ENCODE measurements at regions not wholly inside any gene's neighbourhood (a gene's known extent, or its start where the extent isn't known, plus 50 kb on each side); places are given as distances from the start of the nearest gene placed in this dataset.
A peak's percentile ranks its signal among the peaks of the same experiment; 100 is the strongest.

DNA sequence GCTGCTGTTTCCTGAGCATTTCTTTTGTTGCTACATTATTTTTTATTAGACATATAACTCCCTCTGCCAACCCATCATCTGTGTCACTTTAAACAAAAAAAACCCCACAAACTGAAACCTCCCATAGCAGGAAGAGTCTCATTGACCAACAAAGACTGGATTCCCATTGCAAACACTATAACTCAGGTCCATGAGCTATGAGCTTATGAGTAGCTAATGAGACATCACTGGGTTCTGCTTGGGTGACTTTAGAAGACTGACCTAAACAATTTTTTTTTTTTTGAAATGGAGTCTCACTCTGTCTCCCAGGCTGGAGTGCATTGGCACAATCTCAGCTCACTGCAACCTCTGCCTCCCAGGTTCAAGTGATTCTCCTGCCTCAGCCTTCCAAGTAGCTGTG is 212.8 kb downstream of the LTN1 start:
- Histone ChIP-seq H3K27ac (no peak overlapping the region), H3K4me3 (no peak overlapping the region), H3K27me3 (no peaks in the 10 kb centered on the region), H3K9me3 (no peaks in the 10 kb centered on the region), H3K4me1 (no peaks in the 10 kb centered on the region), H3K36me3 (no peaks in the 10 kb centered on the region)
- no peak for DNase-seq
- TF ChIP-seq, protein P1, sequence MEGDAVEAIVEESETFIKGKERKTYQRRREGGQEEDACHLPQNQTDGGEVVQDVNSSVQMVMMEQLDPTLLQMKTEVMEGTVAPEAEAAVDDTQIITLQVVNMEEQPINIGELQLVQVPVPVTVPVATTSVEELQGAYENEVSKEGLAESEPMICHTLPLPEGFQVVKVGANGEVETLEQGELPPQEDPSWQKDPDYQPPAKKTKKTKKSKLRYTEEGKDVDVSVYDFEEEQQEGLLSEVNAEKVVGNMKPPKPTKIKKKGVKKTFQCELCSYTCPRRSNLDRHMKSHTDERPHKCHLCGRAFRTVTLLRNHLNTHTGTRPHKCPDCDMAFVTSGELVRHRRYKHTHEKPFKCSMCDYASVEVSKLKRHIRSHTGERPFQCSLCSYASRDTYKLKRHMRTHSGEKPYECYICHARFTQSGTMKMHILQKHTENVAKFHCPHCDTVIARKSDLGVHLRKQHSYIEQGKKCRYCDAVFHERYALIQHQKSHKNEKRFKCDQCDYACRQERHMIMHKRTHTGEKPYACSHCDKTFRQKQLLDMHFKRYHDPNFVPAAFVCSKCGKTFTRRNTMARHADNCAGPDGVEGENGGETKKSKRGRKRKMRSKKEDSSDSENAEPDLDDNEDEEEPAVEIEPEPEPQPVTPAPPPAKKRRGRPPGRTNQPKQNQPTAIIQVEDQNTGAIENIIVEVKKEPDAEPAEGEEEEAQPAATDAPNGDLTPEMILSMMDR (IDR thresholded peaks at IDR 0.05): no peak
- no peak for TF ChIP-seq POLR2A (IDR thresholded peaks at IDR 0.05)

DNA sequence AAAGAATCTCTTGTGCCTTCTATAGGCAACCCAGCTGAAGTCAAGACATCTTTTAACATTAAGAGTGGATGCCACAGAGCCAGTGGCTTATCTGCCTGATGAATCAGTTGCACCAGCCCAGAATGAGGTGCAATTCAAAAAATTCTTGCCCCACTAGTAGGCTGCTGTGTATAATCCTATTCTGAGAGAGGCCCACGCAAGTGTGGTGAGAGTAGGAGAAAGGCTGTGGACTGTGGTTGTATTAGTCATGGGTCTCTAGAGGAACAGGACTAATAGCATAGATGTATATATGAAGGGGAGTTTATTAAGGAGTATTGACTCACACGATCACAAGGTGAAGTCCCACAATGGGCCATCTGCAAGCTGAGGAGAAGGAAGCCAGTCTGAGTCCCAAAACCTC is 216.4 kb downstream of the LTN1 start:
- no peak for DNase-seq
- H3K27ac ChIP-seq: no peak overlapping the region
- H3K36me3 ChIP-seq: no peaks in the 10 kb centered on the region
- H3K4me3 ChIP-seq: no peak overlapping the region
- no peaks in the 10 kb centered on the region for H3K27me3 ChIP-seq
- peaks cover 0 to 3% (median 0%) of the 10 kb centered on the region in 4 donors for H3K4me1 ChIP-seq
- TF ChIP-seq, protein P1 (IDR thresholded peaks at IDR 0.05): no peak
- TF ChIP-seq POLR2A (IDR thresholded peaks at IDR 0.05): no peak
- H3K9me3 ChIP-seq: no peaks in the 10 kb centered on the region

DNA sequence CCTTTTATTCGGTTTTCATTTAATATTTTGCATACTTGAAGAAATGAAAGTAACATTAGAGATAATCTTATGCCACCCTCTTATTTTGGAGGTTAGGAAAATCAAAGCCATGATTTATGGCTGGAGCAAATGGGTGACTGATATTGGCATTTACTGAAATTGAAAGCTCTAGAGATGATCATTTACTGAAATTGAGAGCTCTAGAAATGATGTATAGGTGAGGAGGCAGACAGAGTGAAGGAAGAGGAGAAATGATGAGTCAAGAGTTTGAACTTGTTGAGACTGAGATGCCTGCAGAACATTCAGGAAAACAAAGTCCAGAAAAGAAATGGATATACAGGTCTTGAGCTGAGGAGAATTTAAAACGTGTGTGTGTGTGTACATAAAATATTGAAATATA is 217.6 kb downstream of the LTN1 start:
- H3K4me1 ChIP-seq: peaks cover 0 to 3% (median 0%) of the 10 kb centered on the region in 4 donors
- H3K27me3 ChIP-seq: no peaks in the 10 kb centered on the region
- H3K27ac ChIP-seq: no peak overlapping the region
- DNase-seq: no peak
- TF ChIP-seq, protein P1 (IDR thresholded peaks at IDR 0.05): no peak
- TF ChIP-seq POLR2A (IDR thresholded peaks at IDR 0.05): no peak
- no peaks in the 10 kb centered on the region for H3K36me3 ChIP-seq
- no peaks in the 10 kb centered on the region for H3K9me3 ChIP-seq
- no peak overlapping the region for H3K4me3 ChIP-seq

DNA sequence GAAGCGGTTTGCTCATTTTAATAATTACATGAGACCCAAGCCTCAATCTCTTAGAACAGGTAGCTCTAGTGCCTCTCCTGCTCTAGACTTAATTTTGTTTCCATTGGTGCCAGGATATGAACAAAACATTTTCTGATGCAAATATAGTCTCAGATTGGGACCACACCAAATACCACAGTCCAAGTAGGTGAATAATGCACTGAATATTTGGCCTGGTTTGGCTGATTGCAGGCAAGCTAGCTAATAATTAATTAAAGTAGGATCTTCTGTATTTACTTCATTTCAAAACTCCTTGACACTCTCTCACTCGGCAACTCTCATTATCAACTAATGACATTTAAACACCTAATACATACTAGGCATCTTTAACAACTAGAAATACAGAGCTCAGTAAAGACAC is 219.6 kb downstream of the LTN1 start:
- no peak for TF ChIP-seq POLR2A (IDR thresholded peaks at IDR 0.05)
- TF ChIP-seq, protein P1 (IDR thresholded peaks at IDR 0.05): no peak
- Histone ChIP-seq H3K36me3 (no peaks in the 10 kb centered on the region), H3K9me3 (no peaks in the 10 kb centered on the region), H3K27ac (no peak overlapping the region), H3K4me1 (peaks cover 0 to 3% (median 0%) of the 10 kb centered on the region in 4 donors), H3K27me3 (no peaks in the 10 kb centered on the region), H3K4me3 (no peak overlapping the region)
- no peak for DNase-seq

DNA sequence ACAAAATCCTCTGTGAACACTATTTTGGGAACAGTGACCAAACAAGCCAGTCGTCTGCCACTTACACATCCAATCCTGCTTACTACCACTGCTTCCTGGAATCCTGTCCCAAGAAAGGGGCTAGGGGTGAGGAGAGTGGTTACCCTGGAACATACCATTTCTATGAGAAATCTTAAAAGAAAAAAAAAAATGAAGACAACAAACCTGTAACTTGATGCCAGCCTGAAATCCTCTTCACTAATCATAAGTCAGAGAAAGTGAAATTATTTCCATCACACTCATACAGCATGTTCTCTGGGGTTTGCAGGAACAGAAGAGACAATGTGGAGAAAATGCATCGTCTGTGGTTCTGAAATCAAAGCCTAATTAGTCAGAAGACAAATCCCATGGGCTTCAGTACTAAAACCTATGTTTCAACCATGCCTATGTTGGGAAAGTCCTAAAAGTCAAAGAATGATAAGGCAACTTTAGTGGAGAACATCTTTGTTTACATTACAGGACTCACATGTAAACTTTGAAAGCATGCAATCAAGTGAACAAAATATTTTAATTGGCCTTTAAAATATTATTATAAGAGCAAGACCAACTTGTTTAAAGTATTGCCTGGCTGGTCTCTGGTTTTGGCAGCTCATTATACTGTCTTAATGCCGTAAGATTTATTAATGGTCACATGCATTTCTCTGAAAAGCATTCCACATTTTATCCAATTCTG is 220.7 kb downstream of the LTN1 start:
- no peaks in the 10 kb centered on the region for H3K9me3 ChIP-seq
- peak overlapping the region in 3 of 4 donors; percentile 44 to 70 (median 47) for H3K27ac ChIP-seq
- no peaks in the 10 kb centered on the region for H3K36me3 ChIP-seq
- H3K27me3 ChIP-seq: no peaks in the 10 kb centered on the region
- TF ChIP-seq, protein P1 (IDR thresholded peaks at IDR 0.05): no peak
- TF ChIP-seq POLR2A (IDR thresholded peaks at IDR 0.05): no peak
- H3K4me3 ChIP-seq: peak overlapping the region in 1 of 4 donors; percentile 11
- peaks cover 0 to 3% (median 0%) of the 10 kb centered on the region in 4 donors for H3K4me1 ChIP-seq
- DNase-seq: no peak
